H9 (cell line): ENCODE measurements at regions not wholly inside any gene's neighbourhood (a gene's known extent, or its start where the extent isn't known, plus 50 kb on each side); places are given as distances from the start of the nearest gene placed in this dataset.

ENCODE experiments used
- DNase-seq: peaks from one replicate; pipeline ENCODE4 v3.0.0-alpha.2; 2017
- H2AFZ ChIP-seq: one replicate; pipeline ENCODE4 v1.6.1; 2013; ENCODE audit warnings: mild to moderate bottlenecking, low read length, control low read depth, moderate library complexity
- H2AK5ac ChIP-seq: 2 replicates; pipeline ENCODE4 v1.6.1; 2013; ENCODE audit warnings: low read length, control low read depth, mixed read lengths; ENCODE audit not compliant: insufficient read length
- H2BK120ac ChIP-seq: one replicate; pipeline ENCODE4 v1.6.1; 2013; ENCODE audit warnings: low read depth, mild to moderate bottlenecking, low read length, control low read depth, inconsistent platforms; ENCODE audit not compliant: poor library complexity, severe bottlenecking
- H2BK12ac ChIP-seq: 2 replicates; pipeline ENCODE4 v1.6.1; 2013; ENCODE audit warnings: low read length, control low read depth, mixed read lengths, low read depth; ENCODE audit not compliant: insufficient read length
- H2BK15ac ChIP-seq: 2 replicates; pipeline ENCODE4 v1.6.1; 2013; ENCODE audit warnings: low read depth, low read length, control low read depth
- H2BK20ac ChIP-seq: one replicate; pipeline ENCODE4 v1.6.1; 2013; ENCODE audit warnings: low read depth, mild to moderate bottlenecking, low read length, control low read depth, inconsistent platforms; ENCODE audit not compliant: poor library complexity, severe bottlenecking
- H2BK5ac ChIP-seq: 2 replicates; pipeline ENCODE4 v1.6.1; 2013; ENCODE audit warnings: low read length, control low read depth, mixed read lengths; ENCODE audit not compliant: insufficient read length
- H3K14ac ChIP-seq: 2 replicates; pipeline ENCODE4 v1.6.1; 2013; ENCODE audit warnings: low read length, control low read depth; ENCODE audit not compliant: insufficient read depth
- H3K18ac ChIP-seq: 2 replicates; pipeline ENCODE4 v1.6.1; 2013; ENCODE audit warnings: low read depth, mild to moderate bottlenecking, mixed read lengths, low read length, control low read depth; ENCODE audit not compliant: insufficient read length
- H3K23ac ChIP-seq: 2 replicates; pipeline ENCODE4 v1.6.1; 2013; ENCODE audit warnings: low read length, control low read depth, mixed read lengths, low read depth; ENCODE audit not compliant: insufficient read length
- H3K23me2 ChIP-seq: 2 replicates; pipeline ENCODE4 v1.6.1; 2013; ENCODE audit warnings: low read depth, mild to moderate bottlenecking, mixed read lengths, low read length, control low read depth; ENCODE audit not compliant: insufficient read length, poor library complexity, severe bottlenecking
- H3K27ac ChIP-seq: 2 replicates; pipeline ENCODE4 v1.5.1; 2013; ENCODE audit warnings: low read length, control low read depth, mixed read lengths, low read depth; ENCODE audit not compliant: insufficient read length
- H3K27me3 ChIP-seq: 2 replicates; pipeline ENCODE4 v1.6.1; 2013; ENCODE audit warnings: low read length, control low read depth, inconsistent platforms; ENCODE audit not compliant: insufficient read depth
- H3K4ac ChIP-seq: 2 replicates; pipeline ENCODE4 v1.6.1; 2013; ENCODE audit warnings: low read depth, mild to moderate bottlenecking, control low read depth, inconsistent platforms, low read length, moderate library complexity
- H3K4me1 ChIP-seq: 2 replicates; pipeline ENCODE4 v1.6.1; 2013; ENCODE audit warnings: low read length, control low read depth, inconsistent platforms; ENCODE audit not compliant: insufficient read depth
- H3K4me2 ChIP-seq: 2 replicates; pipeline ENCODE4 v1.6.1; 2013; ENCODE audit warnings: low read length, control low read depth, mixed read lengths; ENCODE audit not compliant: insufficient read length, insufficient read depth
- H3K56ac ChIP-seq: 2 replicates; pipeline ENCODE4 v1.6.1; 2013; ENCODE audit warnings: low read depth, mild to moderate bottlenecking, mixed read lengths, low read length, control low read depth; ENCODE audit not compliant: insufficient read length
- H3K79me1 ChIP-seq: 2 replicates; pipeline ENCODE4 v1.6.1; 2013; ENCODE audit warnings: low read depth, mild to moderate bottlenecking, moderate library complexity, low read length, control low read depth, inconsistent platforms; ENCODE audit not compliant: insufficient read depth, poor library complexity, severe bottlenecking
- H3K79me2 ChIP-seq: 2 replicates; pipeline ENCODE4 v1.6.1; 2013; ENCODE audit warnings: low read length, control low read depth, inconsistent platforms; ENCODE audit not compliant: insufficient read depth
- H3K9ac ChIP-seq: 2 replicates; pipeline ENCODE4 v1.6.1; 2013; ENCODE audit warnings: low read length, control low read depth, mixed read lengths; ENCODE audit not compliant: insufficient read length; ENCODE audit errors: extremely low read depth
- H3K9me3 ChIP-seq: one replicate; pipeline ENCODE4 v1.6.1; 2013; ENCODE audit warnings: low read depth, low read length, inconsistent platforms; ENCODE audit not compliant: control insufficient read depth
- H3T11ph ChIP-seq: one replicate; pipeline ENCODE4 v1.6.1; 2013; ENCODE audit warnings: mild to moderate bottlenecking, low read length, control low read depth, inconsistent platforms
- H4K20me1 ChIP-seq: one replicate; pipeline ENCODE4 v1.6.1; 2013; ENCODE audit not compliant: control insufficient read depth, insufficient read length, insufficient read depth
- H4K5ac ChIP-seq: 2 replicates; pipeline ENCODE4 v1.6.1; 2013; ENCODE audit warnings: low read depth, mild to moderate bottlenecking, mixed read lengths, low read length, control low read depth; ENCODE audit not compliant: insufficient read length
- H4K8ac ChIP-seq: replicated peaks from 2 replicates; pipeline ENCODE4 v1.6.1; 2013; ENCODE audit warnings: low read length, control low read depth, mixed read lengths, low read depth; ENCODE audit not compliant: insufficient read length
- H4K91ac ChIP-seq: 2 replicates; pipeline ENCODE4 v1.6.1; 2013; ENCODE audit warnings: low read depth, mild to moderate bottlenecking, moderate library complexity, mixed read lengths, low read length, control low read depth; ENCODE audit not compliant: insufficient read length
- H3K27ac Mint-ChIP-seq, 3 experiments: 2 replicates in 2 of 3; 3 replicates in 1 of 3; pipeline ENCODE4 v1.8.0; 2020 to 2021; ENCODE audit warnings: mixed read lengths in 3 of 3, mild to moderate bottlenecking in 1 of 3, moderate library complexity in 1 of 3
- H3K27me3 Mint-ChIP-seq: 2 replicates; pipeline ENCODE4 v1.8.0; 2021; ENCODE audit warnings: low read depth, mild to moderate bottlenecking, moderate library complexity, mixed read lengths
- H3K36me3 Mint-ChIP-seq, 3 experiments: 2 replicates in 2 of 3; 3 replicates in 1 of 3; pipeline ENCODE4 v1.8.0; 2020 to 2021; ENCODE audit warnings: low read depth in 3 of 3, mixed read lengths in 3 of 3; ENCODE audit not compliant: insufficient read depth in 1 of 3
- H3K4me1 Mint-ChIP-seq, 2 experiments: 2 replicates each; pipeline ENCODE4 v1.8.0; 2020; ENCODE audit warnings: mixed read lengths in 2 of 2
- H3K4me3 Mint-ChIP-seq, 2 experiments: 2 replicates in 1 of 2; 3 replicates in 1 of 2; pipeline ENCODE4 v1.8.0; 2020 to 2021; ENCODE audit warnings: mild to moderate bottlenecking in 2 of 2, mixed read lengths in 2 of 2, moderate library complexity in 1 of 2
- H3K9me3 Mint-ChIP-seq, 2 experiments: 2 replicates in 1 of 2; 3 replicates in 1 of 2; pipeline ENCODE4 v1.8.0; 2020; ENCODE audit warnings: mild to moderate bottlenecking in 2 of 2, mixed read lengths in 2 of 2, moderate library complexity in 1 of 2
- CTCF ChIP-seq: fragments of 200-600 bp; sonication (generic); conservative IDR thresholded peaks from 3 replicates; pipeline ENCODE4 v1.8.0; 2021; ENCODE audit warnings: antibody characterized with exemption, mild to moderate bottlenecking
- WGBS: extraction: QIAGEN DNeasy Blood & Tissue Kit; methylation state at CpG from one replicate; pipeline ENCODE4 v1.1.7; 2013; ENCODE audit warnings: missing lambda C conversion rate, low lambda C conversion rate, mixed read lengths; ENCODE audit not compliant: insufficient read length; ENCODE audit errors: extremely low coverage; 5-methylcytosine and 5-hydroxymethylcytosine counted together

DNA sequence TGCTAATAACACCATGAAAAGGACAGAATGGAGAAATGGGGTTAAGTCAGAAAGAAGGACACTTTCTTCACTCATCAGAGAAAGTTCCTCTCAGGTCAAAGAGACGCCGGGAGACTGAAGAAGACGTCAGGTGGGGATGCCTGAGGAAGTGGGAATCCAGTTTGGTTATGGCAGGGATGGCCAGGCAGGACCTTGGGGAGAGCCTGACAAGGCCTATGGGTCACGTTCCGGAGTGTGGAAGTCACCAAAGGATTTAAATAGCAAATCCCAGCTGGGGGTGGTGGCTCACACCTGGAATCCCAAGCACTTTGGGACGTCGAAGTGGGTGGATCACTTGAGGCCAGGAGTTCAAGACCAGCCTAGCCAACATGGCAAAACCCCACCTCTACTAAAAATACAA is 432.7 kb upstream of the SMIM21 start:
- Histone ChIP-seq H3K4me2 (no peak overlapping the region), H3K14ac (no peak overlapping the region), H3K79me2 (no peaks in the 10 kb centered on the region), H2AK5ac (no peak overlapping the region), H2BK5ac (no peak overlapping the region), H3K4ac (no peak overlapping the region), H3K9me3 (no peaks in the 10 kb centered on the region), H2BK15ac (no peak overlapping the region), H3K23me2 (no peaks in the 10 kb centered on the region), H3K27me3 (no peaks in the 10 kb centered on the region), H2BK12ac (no peak overlapping the region), H4K5ac (no peak overlapping the region), H4K91ac (no peak overlapping the region), H2BK20ac (no peak overlapping the region), H3T11ph (no peak overlapping the region), H2AFZ (no peak overlapping the region), H3K79me1 (no peaks in the 10 kb centered on the region), H3K18ac (no peak overlapping the region), H4K8ac (no peak overlapping the region), H3K27ac (no peak overlapping the region), H3K56ac (no peak overlapping the region), H3K9ac (no peak overlapping the region), H3K4me1 (no peaks in the 10 kb centered on the region), H3K23ac (no peak overlapping the region), H2BK120ac (no peak overlapping the region), H4K20me1 (no peaks in the 10 kb centered on the region)
- DNase-seq: no peak
- Mint-ChIP-seq H3K27ac (no peak overlapping the region), H3K9me3 (no peaks in the 10 kb centered on the region), H3K4me3 (no peak overlapping the region), H3K4me1 (no peaks in the 10 kb centered on the region), H3K36me3 (no peaks in the 10 kb centered on the region; a peak in 1 of 7 replicates), H3K27me3 (no peaks in the 10 kb centered on the region; the same call in 1 of the 2 replicates)
- no CpG with 5 or more reads among the region's 7 CpGs for WGBS
- TF ChIP-seq CTCF: no peak
